ENCODE measurements at regions not wholly inside any gene's neighbourhood (a gene's known extent, or its start where the extent isn't known, plus 50 kb on each side); places are given as distances from the start of the nearest gene placed in this dataset.

GRCh38 chr22:46073683-46074504 is 76.4 kb upstream of the PPARA start:
- no peak overlapping the region for H3K27ac ChIP-seq (ENCODE audit: low read depth)
- H3K4me3 ChIP-seq, result peak overlapping the region; percentile 65
- peaks cover 24% of the 10 kb centered on the region; the same call in 1 of the 2 replicates for H3F3A ChIP-seq (replicated peaks; ENCODE audit: low read depth)
- H3K36me3 Mint-ChIP-seq (ENCODE audit: low read depth), result peaks cover 2% of the 10 kb centered on the region; the same call in 1 of the 3 replicates
- peak overlapping the region; percentile 80 for H3K4me2 ChIP-seq
- H3K4me1 ChIP-seq (ENCODE audit: insufficient read depth), result peaks cover 65% of the 10 kb centered on the region
- peaks cover 42% of the 10 kb centered on the region for H3K27me3 ChIP-seq (ENCODE audit: insufficient read depth)
- H3K4me1 Mint-ChIP-seq, result peaks cover 61% of the 10 kb centered on the region
- no peak for TF ChIP-seq ETS1 (IDR thresholded peaks at IDR 0.05)
- TF ChIP-seq POLR2AphosphoS5 (IDR thresholded peaks at IDR 0.05; ENCODE audit: low read depth), result no peak
- TF ChIP-seq CTCF (conservative IDR thresholded peaks at IDR 0.05; ENCODE audit: low read depth in 2 of 2), result no peak
- no peak overlapping the region for H3K27ac Mint-ChIP-seq
- H3K9me3 Mint-ChIP-seq, result no peaks in the 10 kb centered on the region
- H3K9me2 ChIP-seq (ENCODE audit: insufficient read depth), result no peaks in the 10 kb centered on the region
- peak overlapping the region; percentile 55 for H3K4me3 Mint-ChIP-seq
- H3K79me2 ChIP-seq (replicated peaks; ENCODE audit: insufficient read depth), result peaks cover 59% of the 10 kb centered on the region
- no peak for ATAC-seq
- H3K27me3 Mint-ChIP-seq (ENCODE audit: insufficient read depth, low read depth, poor library complexity), result peaks cover 55% of the 10 kb centered on the region
- H3K36me3 ChIP-seq (ENCODE audit: insufficient read depth), result no peaks in the 10 kb centered on the region; the same call in 1 of the 2 replicates
- no peak overlapping the region for H2AFZ ChIP-seq
- no peak for DNase-seq (ENCODE audit: low spot score)
- no peaks in the 10 kb centered on the region for H4K20me1 ChIP-seq (replicated peaks; ENCODE audit: insufficient read depth)

- Histone ChIP-seq H3K4me2 (peak overlapping the region; percentile 51), H3K9me2 (ENCODE audit: insufficient read depth) (no peaks in the 10 kb centered on the region), H3K27me3 (ENCODE audit: insufficient read depth) (peaks cover 31% of the 10 kb centered on the region), H3F3A (replicated peaks; ENCODE audit: low read depth) (peaks cover 18% of the 10 kb centered on the region; the same call in 1 of the 2 replicates), H4K20me1 (replicated peaks; ENCODE audit: insufficient read depth) (no peaks in the 10 kb centered on the region), H3K27ac (ENCODE audit: low read depth) (no peak overlapping the region), H3K36me3 (ENCODE audit: insufficient read depth) (no peaks in the 10 kb centered on the region; the same call in 1 of the 2 replicates), H3K79me2 (replicated peaks; ENCODE audit: insufficient read depth) (peaks cover 67% of the 10 kb centered on the region), H3K4me3 (peak overlapping the region; percentile 65; the same call in 1 of the 2 replicates), H3K4me1 (ENCODE audit: insufficient read depth) (peaks cover 56% of the 10 kb centered on the region), H2AFZ (no peak overlapping the region)
- ATAC-seq, result peak; percentile 2; the same call in 1 of the 3 replicates
- DNase-seq (ENCODE audit: low spot score), result peak; percentile 36
- H3K36me3 Mint-ChIP-seq (ENCODE audit: low read depth), result peaks cover 2% of the 10 kb centered on the region; the same call in 1 of the 3 replicates
- H3K4me3 Mint-ChIP-seq, result no peak overlapping the region
- peaks cover 44% of the 10 kb centered on the region for H3K27me3 Mint-ChIP-seq (ENCODE audit: insufficient read depth, low read depth, poor library complexity)
- no peaks in the 10 kb centered on the region for H3K9me3 Mint-ChIP-seq
- no peak overlapping the region for H3K27ac Mint-ChIP-seq
- peaks cover 51% of the 10 kb centered on the region for H3K4me1 Mint-ChIP-seq
- TF ChIP-seq ETS1 (IDR thresholded peaks at IDR 0.05), result no peak
- TF ChIP-seq NANOG (IDR thresholded peaks at IDR 0.05; ENCODE audit: borderline replicate concordance), result no peak
- TF ChIP-seq ZNF462 (CRISPR knock-in tag; IDR thresholded peaks at IDR 0.05), result no peak
These were observed 75.4 kb upstream of the PPARA start for GRCh38 chr22:46074771-46075551.

All from GM23338 (cell line).